ENCODE measurements at regions not wholly inside any gene's neighbourhood (a gene's known extent, or its start where the extent isn't known, plus 50 kb on each side); places are given as distances from the start of the nearest gene placed in this dataset.

- TF ChIP-seq CTCF (IDR thresholded peaks at IDR 0.05): no peak
- no peak for TF ChIP-seq POLR2A (IDR thresholded peaks at IDR 0.05)
These were observed 112.5 kb upstream of the KCNJ16 start for GRCh38 chr17:69962436-69962995.
